Activated T-helper 9 cell treated with anti-CD3 and anti-CD28 coated beads, Interleukin-2, amount 50 U/mL, for 16 hours (primary cell): ENCODE measurements at regions not wholly inside any gene's neighbourhood (a gene's known extent, or its start where the extent isn't known, plus 50 kb on each side); places are given as distances from the start of the nearest gene placed in this dataset.
"Not testable (repeated sequence)": the region's sequence is repeated elsewhere in the genome, so short reads cannot be mapped to it uniquely, and the experiment has no call there.

Source experiments
- DNase-seq: peaks from one replicate; pipeline ENCODE4 v3.0.0-alpha.2; 2020; ENCODE audit warnings: low read depth

DNA sequence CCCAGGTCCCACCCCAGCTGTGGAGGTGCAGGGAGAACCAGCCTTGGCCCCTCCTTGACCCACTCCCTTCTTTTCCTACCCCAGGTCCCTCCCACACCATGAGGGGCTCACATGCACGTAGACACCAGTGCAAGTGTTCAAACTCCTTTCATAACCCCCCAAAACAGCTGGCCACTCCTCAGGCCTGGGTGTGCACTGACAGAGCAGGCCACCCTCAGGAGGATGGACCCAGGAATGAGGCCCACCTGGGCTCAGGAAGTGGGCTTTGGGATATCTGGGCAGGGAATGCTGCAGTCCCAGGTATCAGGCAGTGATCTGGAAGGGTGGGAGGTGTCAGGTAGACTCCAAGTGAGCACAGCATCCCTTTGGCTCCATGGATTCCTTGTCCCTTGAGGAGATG lies 723.8 kb downstream of the MATN1 start:
- DNase-seq = no peak

- no peak for DNase-seq
These were observed 724.7 kb downstream of the MATN1 start for GRCh38 chr1:29998686-29999085.

DNA sequence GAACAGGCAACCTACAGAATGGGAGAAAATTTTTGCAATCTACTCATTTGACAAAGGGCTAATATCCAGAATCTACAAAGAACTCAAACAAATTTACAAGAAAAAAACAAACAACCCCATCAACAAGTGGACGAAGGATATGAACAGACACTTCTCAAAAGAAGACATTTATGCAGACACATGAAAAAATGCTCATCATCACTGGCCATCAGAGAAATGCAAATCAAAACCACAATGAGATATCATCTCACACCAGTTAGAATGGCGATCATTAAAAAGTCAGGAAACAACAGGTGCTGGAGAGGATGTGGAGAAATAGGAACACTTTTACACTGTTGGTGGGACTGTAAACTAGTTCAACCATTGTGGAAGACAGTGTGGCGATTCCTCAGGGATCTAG lies 725.6 kb downstream of the MATN1 start:
- DNase-seq = not testable (repeated sequence)

DNA sequence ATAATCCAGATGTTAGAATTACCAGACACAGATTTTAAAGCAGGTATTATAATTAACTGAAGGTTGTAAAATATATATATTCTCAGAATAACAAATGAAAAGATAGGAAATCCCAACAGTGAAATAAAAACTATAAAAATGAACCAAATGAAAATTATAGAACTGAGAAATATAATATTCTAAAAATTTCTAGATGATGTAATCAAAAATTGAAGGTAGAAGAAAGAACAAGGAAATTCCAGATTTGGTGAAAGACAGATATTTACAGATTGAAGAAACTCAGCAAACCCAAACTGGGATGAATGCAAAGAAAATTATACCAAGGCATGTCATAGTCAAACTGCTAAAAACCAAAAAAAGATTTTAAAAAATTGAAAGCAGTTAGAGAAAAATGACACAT lies 729.4 kb downstream of the MATN1 start:
- no peak for DNase-seq

DNA sequence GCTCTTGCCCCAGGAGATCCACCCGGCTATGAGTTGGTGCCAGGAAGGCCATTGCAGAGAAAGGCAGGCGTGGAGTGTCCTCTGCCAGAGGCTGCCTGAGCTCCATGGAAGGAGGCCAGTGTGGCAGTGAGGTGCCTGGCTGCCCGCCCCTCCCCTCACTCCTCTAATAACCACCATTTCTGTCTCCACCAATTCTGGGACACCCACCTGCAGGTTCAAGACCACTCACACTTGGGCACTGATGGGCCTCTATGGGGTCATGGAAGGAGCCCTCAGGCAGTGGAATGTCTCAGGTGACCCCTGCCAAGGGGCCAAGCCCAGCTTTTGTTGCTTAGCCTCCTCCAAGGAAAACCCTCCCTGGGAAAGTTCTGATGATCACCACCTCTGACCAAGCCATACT lies 731.6 kb downstream of the MATN1 start:
- DNase-seq = no peak

GRCh38 chr1:29991025-29991424 lies 732.4 kb downstream of the MATN1 start:
- DNase-seq = no peak

DNA sequence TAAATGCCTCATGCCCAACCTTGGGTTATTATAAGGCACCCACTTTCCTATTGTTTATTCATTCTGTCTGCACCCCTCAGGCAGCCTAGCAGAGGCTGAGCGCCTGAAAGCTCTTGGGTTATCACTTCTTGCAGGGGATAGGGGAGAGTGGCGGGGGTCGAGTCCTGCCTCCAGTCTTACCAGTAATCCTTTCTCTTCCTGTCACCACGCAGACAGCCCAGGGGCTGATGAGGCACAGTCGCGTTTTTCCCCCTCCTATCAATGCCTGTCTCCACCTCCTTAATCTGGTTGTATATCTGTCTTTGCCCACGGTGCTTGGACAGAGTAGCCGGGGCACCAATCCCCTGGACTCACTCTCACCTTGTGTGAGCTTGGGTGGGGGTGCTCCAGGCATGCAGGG lies 733.1 kb downstream of the MATN1 start:
- DNase-seq = no peak

DNA sequence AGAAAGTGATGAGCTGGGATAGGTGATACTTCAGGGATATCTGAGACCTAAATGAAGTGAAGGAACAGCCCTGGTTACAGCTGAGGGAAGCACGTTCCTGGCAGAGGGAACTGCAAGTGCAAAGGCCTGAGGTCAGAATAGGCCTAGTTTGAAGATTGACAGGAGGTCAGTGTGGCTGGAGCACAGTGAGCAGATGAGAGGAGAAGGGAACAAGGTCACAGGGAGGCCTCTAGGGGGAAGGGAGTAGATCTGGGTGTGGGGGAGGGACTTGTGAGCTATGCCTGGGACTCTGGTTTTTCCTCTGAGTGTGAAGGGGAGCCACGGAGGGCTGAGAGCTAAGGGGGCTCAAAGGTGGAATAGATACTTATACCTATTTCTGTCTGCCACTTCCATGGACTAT lies 736.4 kb downstream of the MATN1 start:
- no peak for DNase-seq

GRCh38 chr1:29985606-29985945 lies 737.8 kb downstream of the MATN1 start:
- DNase-seq = no peak

GRCh38 chr1:29984862-29985605 lies 738.4 kb downstream of the MATN1 start:
- DNase-seq = no peak

GRCh38 chr1:29984166-29984861 lies 739.1 kb downstream of the MATN1 start:
- no peak for DNase-seq

GRCh38 chr1:29983321-29983720 lies 740.1 kb downstream of the MATN1 start:
- no peak for DNase-seq

- DNase-seq = no peak
These were observed 741.7 kb downstream of the MATN1 start for GRCh38 chr1:29981586-29982239.

GRCh38 chr1:29977550-29977949 lies 741.2 kb downstream of the PTPRU start:
- no peak for DNase-seq

DNA sequence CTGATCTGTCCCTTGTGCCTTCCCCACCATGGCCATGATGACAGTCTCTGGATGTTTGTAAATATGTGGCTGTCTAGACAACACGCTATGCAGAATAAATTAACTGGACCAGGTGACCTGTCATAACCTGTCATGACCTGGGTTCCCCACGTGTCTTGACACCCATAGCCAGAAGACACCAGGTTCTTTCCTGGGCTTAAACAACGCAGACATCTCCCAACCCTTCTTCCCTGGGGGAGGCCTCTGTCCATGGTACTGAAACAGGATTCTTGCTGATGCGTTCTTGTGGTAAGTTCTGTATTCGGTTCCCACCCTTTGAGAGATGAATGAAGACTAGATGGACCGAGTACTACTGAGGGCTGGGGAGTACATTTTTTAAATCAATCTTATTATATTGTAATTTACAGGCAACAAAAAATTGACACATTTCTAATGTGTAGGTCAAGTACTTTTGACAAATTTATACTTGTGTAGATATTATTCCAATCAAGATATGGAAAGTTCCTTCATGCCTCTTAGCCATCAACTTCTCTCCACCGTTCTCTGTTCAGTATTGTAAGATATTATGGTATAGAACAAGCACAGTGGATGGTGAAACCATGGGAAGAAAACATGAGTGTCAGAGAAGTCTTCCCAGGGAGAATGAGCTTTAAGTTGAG lies 738.8 kb downstream of the PTPRU start:
- DNase-seq = no peak

DNA sequence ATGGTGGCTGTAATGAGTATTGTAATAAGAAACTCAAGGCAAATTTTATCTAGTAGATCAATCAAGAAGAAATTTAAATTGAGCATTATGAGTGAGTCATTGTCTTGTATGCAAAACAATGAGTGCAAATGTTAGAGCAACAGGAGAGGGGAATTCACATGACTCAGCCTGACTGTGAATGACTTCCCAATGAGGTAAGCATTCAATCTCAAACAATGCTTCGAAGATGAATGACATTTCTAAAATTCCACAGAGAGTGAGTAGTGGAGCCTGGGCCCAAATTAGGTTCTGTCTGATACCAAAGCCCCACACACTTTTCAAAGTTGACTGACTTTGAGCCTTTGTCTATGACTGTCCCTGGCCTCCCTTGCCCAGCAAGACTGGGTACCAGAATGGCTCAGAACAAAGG lies 738.0 kb downstream of the PTPRU start:
- DNase-seq = no peak

GRCh38 chr1:29973406-29973805 lies 737.1 kb downstream of the PTPRU start:
- DNase-seq = no peak

DNA sequence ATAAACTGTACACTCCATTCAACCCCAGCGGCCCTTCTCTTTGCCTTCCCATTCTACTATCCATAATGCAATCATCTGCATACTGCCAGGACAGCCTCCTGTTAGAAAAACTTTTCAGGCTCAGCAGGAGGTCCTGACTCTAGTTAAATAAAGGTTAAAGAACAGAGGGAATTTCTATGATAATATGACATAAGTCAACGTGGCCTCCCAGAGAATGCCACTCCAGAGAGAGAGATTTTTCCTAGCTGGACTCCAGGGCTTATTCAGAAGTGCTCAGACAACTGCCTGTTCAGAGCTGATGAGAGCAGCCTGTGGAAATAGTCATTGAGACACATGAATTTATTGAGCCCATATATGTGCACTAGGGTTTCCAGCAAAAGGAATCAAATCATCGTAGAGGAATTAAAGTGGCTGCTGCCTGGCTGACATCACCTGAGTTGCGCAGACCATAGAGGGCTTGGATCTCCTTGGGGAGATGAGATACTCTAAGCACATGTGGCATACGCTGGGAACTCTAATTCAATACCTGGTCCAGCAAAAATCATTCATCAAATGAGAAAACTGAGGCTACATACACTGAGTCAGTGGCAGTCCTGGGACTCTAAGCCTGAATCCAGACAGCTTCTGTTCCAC lies 736.2 kb downstream of the PTPRU start:
- no peak for DNase-seq

- no peak for DNase-seq
These were observed 735.4 kb downstream of the PTPRU start for GRCh38 chr1:29971703-29972102.

- no peak for DNase-seq
These were observed 734.5 kb downstream of the PTPRU start for GRCh38 chr1:29970747-29971325.

GRCh38 chr1:29969576-29969975 lies 733.3 kb downstream of the PTPRU start:
- no peak for DNase-seq

DNA sequence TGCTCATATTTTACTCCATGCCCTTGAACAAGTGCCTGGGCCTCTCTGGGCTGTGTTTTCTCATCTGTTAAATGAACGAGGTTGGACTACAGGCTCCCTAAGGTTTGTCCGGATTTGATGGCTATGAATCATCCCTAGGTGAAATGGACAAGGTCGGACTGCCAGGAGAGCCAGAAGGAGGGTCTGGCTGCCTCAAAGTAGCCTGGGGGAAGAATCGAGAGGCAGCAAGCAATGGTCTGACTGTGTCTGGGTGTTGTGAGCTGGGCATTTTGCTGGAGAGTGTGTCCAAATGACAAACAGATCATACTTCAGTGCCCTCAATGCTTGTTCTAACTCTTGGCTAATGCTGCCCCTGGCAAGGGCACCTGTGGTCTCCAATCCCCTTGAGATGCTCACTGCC lies 730.9 kb downstream of the PTPRU start:
- DNase-seq = no peak
